CD1c-positive myeloid dendritic cell (primary cell): ENCODE measurements at regions not wholly inside any gene's neighbourhood (a gene's known extent, or its start where the extent isn't known, plus 50 kb on each side); places are given as distances from the start of the nearest gene placed in this dataset.

Experiments
- DNase-seq: peaks from one replicate; pipeline ENCODE4 v3.0.0-alpha.2; 2016; ENCODE audit errors: extremely low spot score

DNA sequence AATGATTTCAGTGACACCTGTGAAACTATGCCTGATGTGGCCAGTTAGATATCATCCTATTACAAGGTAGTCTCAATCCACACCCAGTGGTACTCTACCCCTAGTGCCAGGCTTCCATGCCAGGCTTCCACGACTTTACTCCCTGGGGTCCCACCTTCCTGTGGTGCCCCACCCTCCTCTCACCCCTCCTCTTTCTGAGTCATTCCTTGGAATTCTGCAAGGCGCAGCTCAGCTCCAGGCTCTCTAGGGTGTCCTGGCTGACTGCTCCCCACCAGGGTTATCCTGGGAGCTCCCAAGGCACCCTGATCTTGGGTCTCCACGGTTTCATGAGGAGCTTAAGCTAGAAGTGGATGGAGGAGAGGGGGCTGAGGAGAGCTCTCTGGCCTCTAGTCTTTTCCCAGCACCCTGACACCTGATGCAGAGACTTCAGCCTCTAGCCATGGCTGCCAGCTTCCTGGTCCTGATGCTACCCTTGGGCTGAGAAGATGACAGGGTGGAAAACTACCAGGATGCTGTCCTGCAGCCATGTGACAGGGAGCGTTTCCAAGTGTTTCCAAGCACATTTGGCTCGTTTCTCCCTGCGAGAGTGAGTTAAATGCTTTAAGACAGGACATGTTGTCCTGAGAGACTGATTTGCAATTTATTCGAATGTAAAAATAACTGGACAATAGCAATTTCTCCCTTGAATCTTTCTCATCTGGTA lies 1461.2 kb downstream of the TBC1D22A start:
- DNase-seq: no peak

DNA sequence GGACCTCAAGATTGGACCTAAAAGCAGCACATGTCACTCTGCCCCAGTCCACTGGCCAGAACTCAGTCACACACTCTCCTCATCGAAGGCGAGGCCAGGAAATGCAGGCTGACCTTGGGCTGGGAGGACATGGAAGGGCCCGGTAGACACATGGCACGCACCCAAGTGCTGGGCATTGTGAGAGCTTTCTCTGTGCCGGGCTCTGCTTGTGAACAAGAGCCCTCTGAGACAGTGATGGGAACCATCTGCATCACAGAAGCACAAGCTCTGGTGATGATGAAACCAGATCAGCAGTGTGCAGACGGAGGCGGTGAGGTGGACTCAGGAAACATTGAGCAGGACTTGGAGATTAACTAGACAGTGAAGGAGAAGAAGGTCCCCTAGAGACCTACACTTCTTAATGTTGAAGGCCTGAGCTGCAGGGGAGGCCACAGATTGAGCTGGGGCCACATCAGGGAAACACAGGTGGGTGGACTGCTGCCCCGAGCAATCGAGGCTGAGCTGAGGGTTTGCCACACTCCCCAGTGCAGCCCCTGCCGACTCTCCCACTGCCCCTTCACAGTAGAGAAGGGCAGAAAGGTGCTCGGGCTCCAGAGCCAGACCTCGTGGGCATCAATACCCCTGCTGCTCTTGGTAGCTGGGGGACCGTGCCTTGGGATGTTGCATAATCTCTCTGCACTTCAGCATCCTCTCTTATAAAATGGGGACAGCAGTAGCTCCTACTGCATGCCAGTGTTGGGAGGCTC lies 1460.5 kb downstream of the TBC1D22A start:
- DNase-seq: no peak

DNA sequence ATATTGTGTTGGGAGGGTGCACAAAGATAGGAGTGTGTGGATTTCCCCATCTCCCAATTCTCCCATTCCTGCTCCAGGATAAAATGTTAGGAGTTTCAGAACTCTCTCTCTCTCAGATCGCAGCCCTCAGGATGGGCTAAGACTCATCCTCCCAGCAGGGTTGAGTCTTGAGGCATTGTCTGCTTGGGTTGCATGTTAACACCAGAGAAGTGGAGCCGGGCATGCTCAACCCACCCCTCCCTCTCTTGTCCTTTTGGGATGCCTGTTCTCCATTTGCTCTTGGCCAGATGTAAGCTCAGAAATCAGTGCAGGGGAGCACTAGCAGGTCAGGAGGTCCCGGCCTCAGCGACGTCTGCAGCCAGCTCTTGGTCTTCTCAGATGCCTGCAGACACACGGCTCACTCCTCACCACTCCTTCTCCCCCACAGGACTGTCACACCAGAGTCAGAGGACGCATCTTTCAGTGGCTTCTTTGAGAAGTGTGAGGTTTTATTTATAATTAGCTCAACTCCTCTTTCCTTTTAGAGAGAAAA lies 1456.5 kb downstream of the TBC1D22A start:
- DNase-seq: no peak

DNA sequence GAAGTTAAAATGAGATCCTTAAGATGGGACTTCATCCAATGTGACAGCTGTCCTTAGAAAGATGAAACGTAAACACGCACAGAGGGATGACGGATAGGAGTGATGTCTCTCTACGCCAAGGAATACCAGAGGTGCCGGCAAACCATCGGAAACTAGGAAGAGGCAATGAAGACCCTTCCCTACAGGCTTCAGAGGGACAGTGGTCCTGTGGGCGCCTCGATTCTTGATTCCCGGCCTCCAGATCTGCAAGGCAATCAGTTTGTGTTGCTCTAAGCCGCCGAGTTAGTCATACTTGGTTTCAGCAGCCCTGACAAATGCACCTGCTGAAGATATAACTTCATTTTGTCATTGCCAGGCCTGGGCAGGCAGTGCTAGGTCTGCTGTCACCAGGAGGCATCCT lies 1455.1 kb downstream of the TBC1D22A start:
- DNase-seq: no peak

DNA sequence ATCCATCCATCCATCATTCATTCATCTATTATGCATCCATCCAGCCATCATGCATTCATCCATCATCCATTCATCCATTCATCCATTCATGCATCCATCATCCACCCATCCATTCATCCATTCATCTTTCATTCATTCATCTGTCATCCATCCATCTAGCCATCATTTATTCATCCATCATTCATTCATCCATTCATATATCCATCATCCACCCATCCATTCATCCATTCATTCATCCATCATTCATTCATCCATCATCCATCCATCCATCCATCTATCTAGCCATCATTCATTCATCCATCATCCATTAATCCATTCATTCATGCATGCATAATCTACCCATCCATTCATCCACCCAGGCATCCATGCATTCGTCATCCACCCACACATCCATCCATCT lies 1450.3 kb downstream of the TBC1D22A start:
- DNase-seq: no peak

DNA sequence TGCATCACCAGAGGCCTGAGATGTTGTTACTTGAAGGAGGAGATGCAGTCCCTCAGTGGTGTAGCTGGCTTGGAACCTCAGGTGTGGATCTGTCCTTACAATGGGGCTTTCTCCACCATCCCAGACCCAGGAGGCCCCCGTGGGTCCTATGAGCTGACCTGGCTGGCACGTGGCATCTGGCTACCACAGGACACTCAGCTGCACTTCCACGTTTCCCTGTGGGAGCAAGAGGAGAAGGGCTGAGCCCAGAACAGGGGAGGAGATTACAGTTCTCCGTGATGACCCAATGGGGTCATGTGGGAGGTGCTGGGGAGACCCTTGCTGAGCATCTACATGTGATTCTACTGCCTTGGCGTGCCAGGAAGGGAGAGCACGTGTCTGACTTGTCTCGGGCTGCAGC lies 1448.4 kb downstream of the TBC1D22A start:
- no peak for DNase-seq

DNA sequence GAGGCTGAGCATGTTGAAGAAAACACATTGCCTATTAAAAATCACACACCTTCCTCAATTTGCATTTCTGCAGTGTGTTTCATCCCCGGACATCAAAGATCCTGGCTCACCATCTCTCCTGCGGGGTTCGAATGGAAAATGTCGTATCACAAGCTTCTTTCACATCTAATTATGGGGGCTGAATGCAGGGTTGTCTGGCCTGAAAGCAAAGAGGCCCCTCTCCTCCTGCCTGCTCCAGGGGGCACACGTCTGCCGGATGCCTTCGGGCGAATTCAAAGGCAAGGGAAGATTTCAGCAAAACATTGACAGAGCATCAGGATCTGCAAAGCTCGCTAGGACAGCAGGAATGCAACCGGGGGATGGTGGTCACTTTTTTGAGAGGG lies 1447.7 kb downstream of the TBC1D22A start:
- DNase-seq: no peak

DNA sequence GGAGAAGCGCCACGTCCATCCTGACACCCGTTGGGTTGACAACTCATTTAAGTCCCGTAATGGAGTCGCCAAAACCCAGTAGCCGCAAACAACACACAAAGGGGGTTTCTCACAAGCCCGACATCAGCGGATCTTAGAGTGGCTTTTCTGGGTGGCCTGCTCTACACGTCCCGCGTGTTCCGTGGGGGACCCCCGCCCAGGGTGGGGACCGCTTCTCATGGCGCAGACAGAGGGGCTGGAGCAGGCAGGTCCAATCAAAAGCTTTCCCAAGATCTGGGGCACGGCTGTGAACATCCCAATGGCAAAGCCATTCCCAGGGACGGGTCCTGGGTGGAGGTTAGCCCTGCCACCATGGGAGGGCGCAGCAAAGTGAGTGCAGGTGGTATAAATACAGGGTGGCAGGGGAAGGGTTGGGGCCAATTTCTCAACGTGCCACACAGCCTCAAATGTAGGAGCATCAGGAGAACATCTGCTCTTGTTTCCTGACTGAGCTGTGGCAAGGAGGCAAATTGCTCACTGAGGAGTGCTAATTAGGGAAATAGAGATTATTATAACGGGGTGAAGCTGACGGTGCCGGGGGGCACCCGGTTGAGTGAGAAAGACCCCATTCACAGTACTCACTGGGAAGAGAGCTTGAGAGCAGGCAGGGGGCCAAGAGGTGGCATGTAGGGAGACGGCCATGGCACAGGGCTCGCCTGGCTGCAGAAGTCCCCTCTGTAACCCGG lies 1447.2 kb downstream of the TBC1D22A start:
- no peak for DNase-seq

DNA sequence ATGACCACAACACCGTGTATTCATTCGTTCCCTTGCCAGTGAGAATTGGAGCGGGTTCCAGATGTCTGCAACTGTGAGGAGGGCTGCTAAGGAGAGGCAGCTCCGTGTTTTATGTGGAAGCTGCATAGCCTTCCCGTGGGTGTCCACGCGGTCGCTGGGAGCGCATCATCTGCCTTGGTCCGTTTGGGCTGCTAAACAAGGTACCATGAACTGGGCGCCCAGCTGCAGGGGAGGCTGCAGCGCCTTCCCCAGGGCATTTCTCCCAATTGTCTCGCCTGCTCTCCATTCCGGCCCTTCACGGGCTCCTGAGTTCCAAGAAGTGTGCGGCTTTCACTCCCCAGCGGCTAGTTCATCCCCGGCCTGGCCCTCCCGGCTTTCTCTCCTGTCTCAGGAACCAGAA lies 1446.4 kb downstream of the TBC1D22A start:
- no peak for DNase-seq

DNA sequence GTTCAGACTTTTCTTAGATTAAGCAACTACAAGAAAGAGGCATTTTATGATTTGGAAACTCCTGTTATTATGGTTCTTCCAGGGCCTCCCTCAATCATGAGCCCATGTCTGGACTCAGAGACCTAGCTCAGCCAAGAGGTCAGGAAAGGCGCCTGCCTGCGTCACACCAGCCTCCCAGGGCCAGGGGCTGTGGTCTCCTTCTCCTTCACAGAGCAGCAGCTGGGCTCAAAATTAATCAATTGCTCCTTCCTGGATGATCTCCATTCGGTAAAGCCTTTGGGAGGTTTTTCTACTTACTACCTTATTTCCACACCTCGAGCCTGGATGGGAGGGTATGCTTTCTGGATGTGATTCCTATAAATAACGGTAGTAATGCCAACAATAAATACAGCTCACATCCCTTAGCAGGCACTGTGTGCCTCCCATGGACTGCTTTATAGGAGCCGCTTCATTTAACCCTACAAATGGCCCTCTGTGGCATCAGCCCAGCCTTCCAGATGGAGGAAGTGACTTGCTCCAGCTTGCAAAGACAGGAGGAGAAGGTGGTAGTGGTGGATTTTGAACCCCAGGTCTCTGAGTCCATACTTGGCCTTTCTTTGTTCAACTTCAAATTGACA lies 1445.6 kb downstream of the TBC1D22A start:
- DNase-seq: no peak

DNA sequence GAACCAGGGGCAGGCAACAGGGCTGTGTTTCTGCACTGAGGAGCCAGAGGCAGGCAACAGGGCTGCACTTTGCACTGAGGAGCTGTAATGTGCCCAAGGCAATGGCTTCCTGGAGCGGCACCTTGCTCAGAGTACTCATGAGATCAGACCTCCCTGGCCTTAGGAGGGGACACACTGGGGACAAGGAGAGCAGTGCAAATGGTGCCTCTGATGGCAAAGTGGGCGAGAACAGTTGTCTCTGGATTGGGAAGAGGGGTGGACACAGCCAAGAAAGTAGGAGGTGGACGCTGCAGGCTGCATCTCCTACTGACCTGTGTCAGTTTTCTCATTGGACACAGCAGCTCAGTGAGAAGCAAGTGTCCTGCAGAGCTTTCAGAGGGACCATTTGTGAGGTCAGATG lies 1443.3 kb downstream of the TBC1D22A start:
- no peak for DNase-seq

DNA sequence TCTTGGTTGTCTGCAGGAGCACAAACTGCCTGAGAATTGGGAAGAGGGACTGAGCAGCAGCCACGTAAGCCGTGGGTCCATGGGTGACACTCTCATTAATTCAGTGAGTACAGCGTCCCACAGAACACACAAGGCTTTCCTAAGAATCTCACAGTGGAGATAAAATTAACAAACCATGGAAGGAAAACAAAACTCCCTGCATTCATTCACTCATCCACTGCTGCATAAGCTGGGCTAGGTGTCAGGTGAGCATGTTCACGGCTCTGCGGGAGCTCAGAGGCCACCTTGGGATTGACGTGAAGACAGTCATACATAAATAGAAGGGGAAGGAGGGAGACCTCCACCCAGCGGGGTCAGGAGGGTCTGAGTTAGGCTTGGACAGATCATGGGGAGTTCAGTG lies 1442.7 kb downstream of the TBC1D22A start:
- DNase-seq: no peak

DNA sequence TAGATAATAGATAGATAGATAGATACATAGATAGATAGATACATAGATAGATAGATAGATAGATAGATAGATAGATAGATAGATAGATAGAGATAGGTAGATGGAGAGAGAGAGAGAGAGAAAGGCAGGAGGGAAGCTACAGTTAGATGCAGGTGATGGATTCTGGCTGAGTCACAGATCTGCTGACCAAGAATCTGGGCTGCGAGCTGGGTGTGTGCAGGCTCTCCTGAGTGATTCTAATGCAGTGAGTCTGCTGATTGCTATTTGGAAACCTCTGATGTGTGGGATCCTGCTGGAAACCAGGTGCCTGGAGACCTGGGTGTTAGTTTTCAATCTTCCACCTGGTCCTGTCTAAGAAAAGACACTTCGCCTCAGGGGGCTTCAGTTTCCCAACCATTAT lies 1441.8 kb downstream of the TBC1D22A start:
- DNase-seq: no peak

DNA sequence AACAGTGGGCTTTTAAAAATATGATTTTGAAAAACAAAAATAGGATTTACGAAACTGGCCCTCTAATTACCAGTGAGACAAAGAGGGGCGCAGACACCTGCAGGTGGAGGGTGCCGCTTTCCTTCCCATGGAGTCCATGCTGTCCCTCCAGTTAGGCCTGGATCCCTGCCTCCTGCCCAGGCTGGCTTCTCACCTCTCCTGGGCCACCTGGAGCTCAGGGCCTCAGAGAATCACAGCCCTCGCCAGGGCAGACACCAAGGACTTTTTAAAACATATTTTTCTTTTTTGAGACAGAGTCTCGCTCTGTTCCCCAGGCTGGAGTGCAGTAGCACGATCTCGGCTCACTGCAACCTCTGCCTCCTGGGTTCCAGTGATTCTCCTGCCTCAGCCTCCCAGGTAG lies 1437.2 kb downstream of the TBC1D22A start:
- DNase-seq: no peak

DNA sequence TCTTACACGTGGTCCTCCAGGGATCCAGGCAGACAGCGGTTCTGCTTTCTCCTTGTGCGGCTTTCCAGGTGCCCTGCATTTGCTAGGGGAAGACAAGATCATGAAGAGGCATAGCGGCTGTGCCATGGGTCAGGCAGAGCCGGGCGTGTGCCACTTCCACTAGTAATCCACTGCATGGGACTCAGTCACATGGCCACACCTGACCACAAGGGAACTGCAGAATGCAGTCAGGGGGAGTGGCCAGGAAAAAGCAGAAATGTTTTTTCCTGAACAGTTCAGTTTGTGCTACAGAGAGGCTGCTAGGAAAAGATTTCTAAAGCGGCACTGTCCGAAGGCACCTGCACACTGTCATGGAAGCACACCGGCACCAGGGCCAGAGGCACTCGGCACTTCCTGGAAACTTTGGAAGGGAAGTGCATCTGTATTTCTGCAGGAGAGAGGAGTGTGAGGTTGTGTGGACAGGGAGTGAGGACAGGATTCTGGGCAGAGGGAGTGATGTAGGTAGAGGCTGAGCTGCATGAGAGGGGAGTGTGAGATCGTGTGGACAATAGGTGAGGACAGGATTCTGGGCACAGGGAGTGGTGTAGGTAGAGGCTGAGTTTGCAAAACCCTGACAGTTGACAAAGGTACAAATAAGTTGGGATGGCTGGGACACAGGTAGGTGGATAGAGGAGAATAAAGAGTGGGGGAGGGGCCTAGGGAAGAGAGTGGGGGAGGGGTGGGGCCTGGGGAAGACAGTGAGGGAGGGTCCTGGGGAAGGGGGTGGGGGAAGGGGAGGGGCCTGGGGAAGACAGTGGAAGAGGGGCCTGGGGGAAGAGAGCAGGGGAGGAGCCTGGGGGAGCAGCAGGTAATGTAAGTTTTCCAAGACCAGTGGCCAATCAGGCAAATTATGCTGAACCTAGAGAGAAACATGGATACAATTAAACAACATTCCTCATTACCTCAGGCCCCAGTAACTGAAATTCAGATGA lies 1436.3 kb downstream of the TBC1D22A start:
- DNase-seq: peak; percentile 15

DNA sequence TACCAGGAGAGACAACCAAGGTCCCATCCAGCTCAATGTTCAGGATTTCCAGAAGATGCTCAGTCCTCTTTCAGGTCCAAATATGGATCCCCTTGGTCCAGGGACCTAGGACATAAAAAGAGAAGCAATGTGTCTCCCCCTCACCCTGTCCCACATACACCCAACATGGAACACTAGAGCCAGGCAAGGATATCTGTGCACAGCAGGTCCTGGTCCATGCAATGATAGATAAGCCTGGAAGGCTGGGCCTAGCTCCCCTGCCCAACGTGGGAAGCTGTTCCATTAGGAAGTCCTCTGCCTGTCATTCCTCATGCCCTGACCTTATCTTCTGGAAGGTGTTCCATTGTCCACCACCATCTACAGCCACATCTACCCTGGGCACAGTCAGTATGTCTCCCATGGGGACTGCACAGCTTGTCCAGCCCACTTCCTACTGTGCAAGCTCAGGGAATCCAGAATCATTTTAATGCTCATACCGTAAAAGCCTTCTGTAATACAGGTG lies 1434.8 kb downstream of the TBC1D22A start:
- DNase-seq: no peak

DNA sequence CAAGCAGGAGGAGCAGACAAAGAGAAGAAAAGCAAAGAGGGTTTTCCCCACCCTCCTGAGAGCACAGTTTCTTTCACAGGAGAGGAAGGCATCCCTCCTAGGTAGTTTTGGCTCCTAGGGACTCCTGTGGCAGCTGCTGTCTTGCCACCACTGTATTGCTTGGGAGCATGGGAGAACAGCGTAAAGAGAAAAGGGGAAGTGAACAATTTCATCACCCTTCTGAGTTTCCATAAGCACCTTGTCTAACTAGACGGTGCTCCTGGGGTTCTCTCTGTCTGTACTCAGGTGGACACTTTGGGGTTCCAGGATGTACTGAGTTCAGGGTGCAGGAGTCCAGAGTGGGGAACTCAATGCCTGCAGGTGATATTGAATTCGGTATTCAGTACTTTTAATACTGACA lies 1430.5 kb downstream of the TBC1D22A start:
- DNase-seq: peak; percentile 3

DNA sequence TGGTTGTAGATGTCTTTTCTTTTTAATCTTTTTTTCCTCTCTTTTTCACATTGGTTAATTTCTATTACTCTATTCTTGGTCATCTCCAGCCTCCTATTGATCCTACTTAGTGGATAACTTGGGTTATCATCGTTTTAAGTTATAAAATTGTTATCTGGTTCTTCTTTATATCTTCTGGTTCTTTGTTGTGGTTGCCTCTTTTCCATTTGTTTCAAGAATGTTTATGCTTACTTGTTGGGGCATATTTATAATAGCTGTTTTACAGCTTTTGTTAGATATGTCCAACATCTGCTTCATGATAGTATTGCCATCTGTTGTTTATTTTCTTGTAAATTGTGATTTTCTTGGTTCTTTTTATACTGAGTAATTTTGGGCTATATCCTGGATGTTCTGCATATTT lies 1429.6 kb downstream of the TBC1D22A start:
- DNase-seq: no peak

DNA sequence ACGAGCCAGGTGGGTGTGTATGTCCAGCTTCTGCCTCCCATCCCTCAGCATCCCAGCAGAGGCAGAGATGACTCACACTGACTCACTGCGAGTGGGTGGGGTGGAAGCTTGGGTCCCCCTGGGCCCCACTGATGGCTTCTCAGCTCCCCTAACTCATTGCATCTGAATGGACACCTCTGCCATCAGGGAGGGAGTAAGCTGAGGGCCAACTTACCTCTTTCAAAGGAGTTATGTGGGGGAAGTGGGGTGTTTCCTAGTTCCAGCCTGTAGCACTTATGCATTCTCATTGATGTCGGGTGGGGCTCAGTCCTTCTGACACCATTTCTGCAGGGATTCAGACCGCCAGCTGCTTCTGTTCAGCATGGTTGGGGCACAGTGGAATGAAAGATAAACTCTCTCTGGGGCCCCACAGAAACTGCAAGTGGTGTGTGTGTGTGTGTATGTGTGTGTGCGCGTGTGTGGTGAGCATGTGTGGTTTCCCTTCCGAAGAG lies 1425.8 kb downstream of the TBC1D22A start:
- no peak for DNase-seq

DNA sequence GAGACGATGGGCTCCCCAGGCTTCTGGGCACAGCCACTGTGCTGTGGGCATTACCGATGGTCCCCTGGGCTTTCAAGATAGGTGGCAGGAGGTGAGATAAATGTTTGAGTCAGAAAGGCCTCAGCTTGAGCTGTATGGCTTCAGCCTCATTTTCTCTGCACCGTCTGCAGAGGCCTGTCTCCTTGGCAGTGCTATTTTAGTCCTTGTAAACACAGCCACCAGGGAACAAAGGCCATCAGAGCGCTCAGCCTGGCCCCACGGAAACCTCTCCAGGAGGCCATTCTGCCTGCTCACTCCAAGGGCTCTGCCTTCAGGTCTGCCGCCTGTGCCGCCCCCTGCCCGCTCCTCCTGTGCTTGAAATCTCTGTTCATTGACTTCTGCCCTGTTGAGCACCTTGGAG lies 1424.9 kb downstream of the TBC1D22A start:
- no peak for DNase-seq
